B cell (primary cell): ENCODE measurements at regions not wholly inside any gene's neighbourhood (a gene's known extent, or its start where the extent isn't known, plus 50 kb on each side); places are given as distances from the start of the nearest gene placed in this dataset.

Source experiments
- ATAC-seq: fragments of 200-7000 bp; cut with Tn5 transposase; one replicate; pipeline ENCODE4 v1.10.0; 2021; ENCODE audit warnings: low read depth, mild to moderate bottlenecking, moderate number of reproducible peaks, moderate library complexity
- CTCF ChIA-PET: fragments of 350-600 bp; sonication (Branson Sonifier 250); formaldehyde crosslinking; loops from one replicate; lab custom pipeline; 2021; ENCODE audit warnings: antibody characterized with exemption, inconsistent platforms; lab: Charles Lee
- POLR2A ChIA-PET: fragments of 350-600 bp; sonication (Branson Sonifier 250); formaldehyde crosslinking; loops from one replicate; lab custom pipeline; 2021; ENCODE audit warnings: antibody characterized with exemption; lab: Charles Lee
- DNase-seq: peaks from one replicate; pipeline ENCODE4 v3.0.0; 2013
- H2AFZ ChIP-seq: 2 replicates; pipeline ENCODE4 v1.6.1; 2012; ENCODE audit warnings: mild to moderate bottlenecking, low read depth, low read length; ENCODE audit not compliant: insufficient read depth, poor library complexity, severe bottlenecking
- H3K27ac ChIP-seq, 2 donors: 1 replicate in 1 of 2; 2 replicates in 1 of 2; pipeline ENCODE4 v1.5.1; 2012 to 2013; ENCODE audit warnings: low read length in 2 of 2, mild to moderate bottlenecking in 2 of 2, moderate library complexity in 1 of 2
- H3K27me3 ChIP-seq, 4 experiments: fragments of 200-600 bp in 1 of 4; sonication (generic) in 1 of 4; replicated peaks in 1 of 4; 1 replicate in 2 of 4; 2 replicates in 2 of 4; pipeline versions ENCODE4 v1.6.1 to v1.7.0; 2013 to 2016; ENCODE audit warnings: low read length in 3 of 4, mild to moderate bottlenecking in 2 of 4, mixed read lengths in 1 of 4, moderate library complexity in 1 of 4; ENCODE audit not compliant: insufficient read depth in 4 of 4, control insufficient read depth in 3 of 4; ENCODE audit errors: control extremely low read depth in 1 of 4
- H3K36me3 ChIP-seq, 2 experiments: replicated peaks in 1 of 2; 1 replicate in 1 of 2; 2 replicates in 1 of 2; pipeline versions ENCODE4 v1.6.1 to v1.7.1; 2013; ENCODE audit warnings: low read length in 1 of 2; ENCODE audit not compliant: insufficient read depth in 2 of 2, control insufficient read depth in 1 of 2; ENCODE audit errors: control extremely low read depth in 1 of 2, extremely low read depth in 1 of 2
- H3K4me1 ChIP-seq, 2 donors: fragments of 200-600 bp in 1 of 2; sonication (generic) in 1 of 2; 1 replicate in 1 of 2; 2 replicates in 1 of 2; pipeline versions ENCODE4 v1.5.1 to v1.6.1; 2013 to 2017; ENCODE audit warnings: low read length in 2 of 2; ENCODE audit not compliant: control insufficient read depth in 2 of 2, insufficient read depth in 2 of 2
- H3K4me2 ChIP-seq: replicated peaks from 2 replicates; pipeline ENCODE3; 2012; ENCODE audit warnings: mild to moderate bottlenecking, low read depth, low read length; ENCODE audit not compliant: poor library complexity, severe bottlenecking
- H3K4me3 ChIP-seq, 5 experiments: fragments of 200-600 bp in 1 of 5; sonication (generic) in 1 of 5; 1 replicate in 3 of 5; 2 replicates in 2 of 5; pipeline versions ENCODE4 v1.5.1 to v1.7.0; 2011 to 2016; ENCODE audit warnings: low read length in 4 of 5, mild to moderate bottlenecking in 4 of 5, low read depth in 2 of 5, control low read depth in 1 of 5, moderate library complexity in 1 of 5; ENCODE audit not compliant: insufficient read depth in 1 of 5; ENCODE audit errors: control extremely low read depth in 1 of 5, extremely low read depth in 1 of 5
- H3K79me2 ChIP-seq: fragments of 200-600 bp; sonication (generic); one replicate; pipeline ENCODE4 v1.6.0; 2016; ENCODE audit warnings: low read length; ENCODE audit not compliant: control insufficient read depth, insufficient read depth
- H3K9ac ChIP-seq: fragments of 200-600 bp; sonication (generic); 2 replicates; pipeline ENCODE4 v1.6.1; 2017; ENCODE audit warnings: mild to moderate bottlenecking, low read length, moderate library complexity
- H3K9me3 ChIP-seq, 3 donors: one replicate each; pipeline versions ENCODE4 v1.6.1 to v1.7.1; 2013; ENCODE audit warnings: low read length in 2 of 3; ENCODE audit not compliant: control insufficient read depth in 2 of 3, insufficient read depth in 1 of 3; ENCODE audit errors: control extremely low read depth in 1 of 3
- H4K20me1 ChIP-seq: 2 replicates; pipeline ENCODE4 v1.6.0; 2012; ENCODE audit warnings: mild to moderate bottlenecking, low read length; ENCODE audit not compliant: insufficient read depth, control insufficient read depth, poor library complexity, severe bottlenecking
- H3K27ac Mint-ChIP-seq: one replicate; pipeline ENCODE4 v1.8.0; 2021; ENCODE audit warnings: mixed read lengths
- H3K27me3 Mint-ChIP-seq: one replicate; pipeline ENCODE4 v1.8.0; 2021; ENCODE audit warnings: mixed read lengths
- H3K4me1 Mint-ChIP-seq: one replicate; pipeline ENCODE4 v1.8.0; 2021; ENCODE audit warnings: mixed read lengths
- H3K4me3 Mint-ChIP-seq: one replicate; pipeline ENCODE4 v1.8.0; 2021; ENCODE audit warnings: mixed read lengths
- H3K9me3 Mint-ChIP-seq: one replicate; pipeline ENCODE4 v1.8.0; 2022; ENCODE audit warnings: mixed read lengths; ENCODE audit not compliant: insufficient read depth
- CTCF ChIP-seq: fragments of 200-600 bp; IDR thresholded peaks from one replicate; pipeline ENCODE4 v1.8.0; 2022; ENCODE audit warnings: antibody characterized with exemption, mild to moderate bottlenecking
- EZH2 ChIP-seq: IDR thresholded peaks from 2 replicates; pipeline ENCODE4 v1.6.1; 2012; ENCODE audit warnings: borderline replicate concordance, low read depth, mild to moderate bottlenecking, moderate library complexity, low read length; ENCODE audit not compliant: insufficient read depth, poor library complexity, severe bottlenecking
- WGBS: methylation state at CpG from one replicate; pipeline ENCODE4 v1.1.5; 2013; ENCODE audit warnings: missing lambda C conversion rate; ENCODE audit not compliant: insufficient coverage; 5-methylcytosine and 5-hydroxymethylcytosine counted together
- intact Hi-C: fragments of 100-400 bp; cut with micrococcal nuclease; formaldehyde crosslinking; loops from one replicate; pipeline ENCODE4 v1.10.0; 2022

GRCh38 chr1:118275472-118276115, 90.6 kb upstream of the SPAG17 start:
- 85% methylated on average over 4 of the region's 8 CpGs for WGBS
- H3K9me3 ChIP-seq = no peaks in the 10 kb centered on the region
- H3K27ac ChIP-seq = no peak overlapping the region
- no peaks in the 10 kb centered on the region for H4K20me1 ChIP-seq
- ChIA-PET CTCF (no interaction called here), POLR2A (no interaction called here)
- no peaks in the 10 kb centered on the region for H3K27me3 ChIP-seq
- no peaks in the 10 kb centered on the region for H3K9me3 Mint-ChIP-seq
- peaks cover 6% of the 10 kb centered on the region for H3K27me3 Mint-ChIP-seq
- H3K79me2 ChIP-seq = no peaks in the 10 kb centered on the region
- H3K4me2 ChIP-seq = no peak overlapping the region
- H3K9ac ChIP-seq = no peak overlapping the region
- H3K4me1 ChIP-seq = no peaks in the 10 kb centered on the region
- H3K4me3 Mint-ChIP-seq = no peak overlapping the region
- no peak for ATAC-seq
- intact Hi-C loops = no loop called here
- TF ChIP-seq CTCF (no peak), EZH2 (no peak)
- no peaks in the 10 kb centered on the region for H3K36me3 ChIP-seq
- no peak overlapping the region for H3K27ac Mint-ChIP-seq
- H2AFZ ChIP-seq = no peak overlapping the region
- H3K4me3 ChIP-seq = no peak overlapping the region
- no peak for DNase-seq
- no peaks in the 10 kb centered on the region for H3K4me1 Mint-ChIP-seq

- Mint-ChIP-seq H3K4me1 (no peaks in the 10 kb centered on the region), H3K4me3 (no peak overlapping the region)
- no peak overlapping the region for H3K27ac ChIP-seq
These were observed 87.9 kb upstream of the SPAG17 start for GRCh38 chr1:118272884-118273283.

More at GRCh38 chr1:118272884-118273283, 87.9 kb upstream of the SPAG17 start:
- ATAC-seq (no peak), DNase-seq (no peak)
- H3K27me3 Mint-ChIP-seq = no peaks in the 10 kb centered on the region
- no peak overlapping the region for H3K27ac Mint-ChIP-seq
- no peak overlapping the region for H3K4me2 ChIP-seq
- H3K9ac ChIP-seq = no peak overlapping the region
- ChIA-PET CTCF (no interaction called here), POLR2A (no interaction called here)
- TF ChIP-seq EZH2 (no peak), CTCF (no peak)
- H3K4me3 ChIP-seq = no peak overlapping the region
- intact Hi-C loops = no loop called here
- H3K4me1 ChIP-seq = no peaks in the 10 kb centered on the region
- H3K9me3 Mint-ChIP-seq = no peaks in the 10 kb centered on the region
- H4K20me1 ChIP-seq = no peaks in the 10 kb centered on the region
- no peaks in the 10 kb centered on the region for H3K79me2 ChIP-seq
- no peaks in the 10 kb centered on the region for H3K27me3 ChIP-seq
- WGBS = no CpG with 5 or more reads among the region's 5 CpGs
- H2AFZ ChIP-seq = no peak overlapping the region
- no peaks in the 10 kb centered on the region for H3K9me3 ChIP-seq
- H3K36me3 ChIP-seq = no peaks in the 10 kb centered on the region
